DOHH2 (cell line): ENCODE measurements at regions not wholly inside any gene's neighbourhood (a gene's known extent, or its start where the extent isn't known, plus 50 kb on each side); places are given as distances from the start of the nearest gene placed in this dataset.

Experiments
- H3F3A ChIP-seq: fragments of 200-600 bp; sonication (generic), shearing (Covaris generic); 2 replicates; pipeline ENCODE4 v1.6.0; 2016; ENCODE audit warnings: antibody characterized with exemption, mild to moderate bottlenecking; ENCODE audit not compliant: control insufficient read depth, insufficient read depth
- H3K27ac ChIP-seq: fragments of 200-600 bp; sonication (generic); 2 replicates; pipeline ENCODE4 v1.5.1; 2014; ENCODE audit warnings: low read depth, mild to moderate bottlenecking, low read length, moderate library complexity
- H3K27me3 ChIP-seq: fragments of 200-600 bp; sonication (generic); 2 replicates; pipeline ENCODE4 v1.6.1; 2014; ENCODE audit warnings: mild to moderate bottlenecking, low read length, mixed read lengths; ENCODE audit not compliant: control insufficient read depth
- H3K36me3 ChIP-seq: fragments of 200-600 bp; sonication (generic); 2 replicates; pipeline ENCODE4 v1.6.1; 2014; ENCODE audit warnings: mild to moderate bottlenecking, low read length, moderate library complexity, mixed read lengths; ENCODE audit not compliant: control insufficient read depth
- H3K4me1 ChIP-seq: fragments of 200-600 bp; sonication (generic); 2 replicates; pipeline ENCODE4 v1.6.1; 2014; ENCODE audit warnings: mild to moderate bottlenecking, low read length, mixed read lengths; ENCODE audit not compliant: control insufficient read depth
- H3K4me2 ChIP-seq: fragments of 200-600 bp; sonication (generic); 2 replicates; pipeline ENCODE4 v1.6.0; 2014; ENCODE audit warnings: mild to moderate bottlenecking, low read length, moderate library complexity
- H3K4me3 ChIP-seq: fragments of 200-600 bp; sonication (generic); 2 replicates; pipeline ENCODE4 v1.5.1; 2014; ENCODE audit warnings: mild to moderate bottlenecking, low read length, mixed read lengths
- H3K79me2 ChIP-seq: fragments of 200-600 bp; sonication (generic); 2 replicates; pipeline ENCODE4 v1.6.1; 2014; ENCODE audit warnings: mild to moderate bottlenecking, low read length, mixed read lengths; ENCODE audit not compliant: control insufficient read depth
- H3K9me2 ChIP-seq: fragments of 200-600 bp; sonication (generic); replicated peaks from 2 replicates; pipeline ENCODE4 v1.6.1; 2014; ENCODE audit warnings: mild to moderate bottlenecking, low read length, mixed read lengths; ENCODE audit not compliant: control insufficient read depth
- H3K9me3 ChIP-seq: fragments of 200-600 bp; sonication (generic); 2 replicates; pipeline ENCODE4 v1.6.1; 2014; ENCODE audit warnings: antibody characterized with exemption, low read length, mixed read lengths; ENCODE audit not compliant: control insufficient read depth, insufficient read depth
- H4K20me1 ChIP-seq: fragments of 200-600 bp; sonication (generic); 2 replicates; pipeline ENCODE4 v1.6.0; 2014; ENCODE audit warnings: low read depth, mild to moderate bottlenecking, antibody characterized with exemption, low read length, moderate library complexity; ENCODE audit not compliant: control insufficient read depth, insufficient read depth
- CTCF ChIP-seq: fragments of 200-600 bp; sonication (generic); IDR thresholded peaks from one replicate; pipeline ENCODE4 v1.5.1; 2014; ENCODE audit warnings: antibody characterized with exemption, mild to moderate bottlenecking, low read depth, low read length; ENCODE audit not compliant: poor library complexity, severe bottlenecking
- EZH2phosphoT487 ChIP-seq: fragments of 200-600 bp; sonication (generic); IDR thresholded peaks from 2 replicates; pipeline ENCODE4 v1.6.1; 2017; ENCODE audit warnings: borderline replicate concordance, mild to moderate bottlenecking, antibody characterized with exemption, low read length, moderate library complexity, mixed read lengths

- no peaks in the 10 kb centered on the region for H3K4me1 ChIP-seq
- H3K27me3 ChIP-seq: peaks cover 10% of the 10 kb centered on the region; the same call in 1 of the 2 replicates
- H3K9me2 ChIP-seq: no peaks in the 10 kb centered on the region
- TF ChIP-seq CTCF: no peak
- TF ChIP-seq EZH2phosphoT487: no peak
- H3K4me3 ChIP-seq: no peak overlapping the region
- H3K79me2 ChIP-seq: no peaks in the 10 kb centered on the region
- H3K9me3 ChIP-seq: no peaks in the 10 kb centered on the region
- no peak overlapping the region for H3K4me2 ChIP-seq
- H3F3A ChIP-seq: no peaks in the 10 kb centered on the region
- no peaks in the 10 kb centered on the region for H3K36me3 ChIP-seq
- H3K27ac ChIP-seq: no peak overlapping the region
- H4K20me1 ChIP-seq: no peaks in the 10 kb centered on the region
These were observed 439.5 kb upstream of the NFE2L3 start for GRCh38 chr7:25712500-25712899.

DNA sequence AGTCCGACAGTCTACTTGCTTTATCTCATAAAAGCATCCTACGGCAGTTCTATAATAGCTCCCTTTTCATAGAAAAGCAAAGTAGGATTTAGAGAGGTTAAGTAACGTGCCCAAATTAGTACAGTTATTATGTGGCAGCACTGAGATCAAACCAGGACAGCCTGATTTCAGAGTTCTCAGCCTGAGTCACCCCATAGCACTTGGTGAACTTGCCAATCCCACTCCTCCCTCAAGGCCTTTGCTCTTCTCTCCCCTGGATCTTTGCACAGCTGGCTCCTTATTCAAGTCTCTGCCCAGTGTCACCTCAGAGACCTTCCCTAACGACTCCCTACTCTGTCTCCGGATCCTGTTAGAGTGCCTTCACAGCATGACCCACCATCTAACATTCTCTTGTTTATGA, 438.0 kb upstream of the NFE2L3 start:
- H4K20me1 ChIP-seq: no peaks in the 10 kb centered on the region
- H3K9me3 ChIP-seq: no peaks in the 10 kb centered on the region
- no peaks in the 10 kb centered on the region for H3F3A ChIP-seq
- no peaks in the 10 kb centered on the region for H3K79me2 ChIP-seq
- H3K4me3 ChIP-seq: no peak overlapping the region
- no peaks in the 10 kb centered on the region for H3K9me2 ChIP-seq
- H3K4me1 ChIP-seq: no peaks in the 10 kb centered on the region
- peaks cover 10% of the 10 kb centered on the region; the same call in 1 of the 2 replicates for H3K27me3 ChIP-seq
- no peaks in the 10 kb centered on the region for H3K36me3 ChIP-seq
- TF ChIP-seq CTCF: no peak
- no peak for TF ChIP-seq EZH2phosphoT487
- H3K4me2 ChIP-seq: no peak overlapping the region
- no peak overlapping the region for H3K27ac ChIP-seq

GRCh38 chr7:25716421-25716820, 435.6 kb upstream of the NFE2L3 start:
- H3K27ac ChIP-seq: no peak overlapping the region
- no peaks in the 10 kb centered on the region for H3K79me2 ChIP-seq
- H3K4me1 ChIP-seq: no peaks in the 10 kb centered on the region
- no peaks in the 10 kb centered on the region for H3K9me2 ChIP-seq
- H4K20me1 ChIP-seq: no peaks in the 10 kb centered on the region
- H3K9me3 ChIP-seq: no peaks in the 10 kb centered on the region
- no peak overlapping the region for H3K4me2 ChIP-seq
- no peaks in the 10 kb centered on the region for H3F3A ChIP-seq
- TF ChIP-seq CTCF (no peak), EZH2phosphoT487 (no peak)
- H3K36me3 ChIP-seq: no peaks in the 10 kb centered on the region
- H3K27me3 ChIP-seq: 0 out of 2 replicates have a peak, but pooled peaks cover 9% of the 10 kb centered on the region
- no peak overlapping the region for H3K4me3 ChIP-seq

DNA sequence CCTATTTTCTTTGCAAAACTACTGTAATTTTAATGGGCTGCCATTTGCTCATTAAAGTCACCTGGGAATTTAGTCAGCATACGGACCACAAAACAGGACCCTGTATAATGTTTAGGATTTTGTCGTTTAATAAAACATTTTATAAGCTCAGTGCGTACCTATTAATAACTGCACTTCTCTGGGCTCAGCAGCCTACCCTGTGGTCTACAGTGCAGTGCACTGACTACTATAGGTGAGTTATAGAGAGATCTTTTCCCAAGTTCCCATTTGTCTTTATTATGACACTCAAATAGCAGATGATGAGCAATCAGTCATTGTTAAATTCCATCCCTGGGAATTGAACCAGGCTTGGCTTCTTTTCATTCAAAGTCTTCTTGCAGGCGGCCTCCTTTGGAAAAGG, 433.4 kb upstream of the NFE2L3 start:
- no peak overlapping the region for H3K4me2 ChIP-seq
- no peak overlapping the region for H3K4me3 ChIP-seq
- H3K79me2 ChIP-seq: no peaks in the 10 kb centered on the region
- no peaks in the 10 kb centered on the region for H4K20me1 ChIP-seq
- TF ChIP-seq CTCF (no peak), EZH2phosphoT487 (no peak)
- H3K27ac ChIP-seq: no peak overlapping the region
- no peaks in the 10 kb centered on the region for H3K9me2 ChIP-seq
- no peaks in the 10 kb centered on the region for H3F3A ChIP-seq
- H3K27me3 ChIP-seq: 0 out of 2 replicates have a peak, but pooled peaks cover 8% of the 10 kb centered on the region
- no peaks in the 10 kb centered on the region for H3K9me3 ChIP-seq
- H3K4me1 ChIP-seq: no peaks in the 10 kb centered on the region
- H3K36me3 ChIP-seq: no peaks in the 10 kb centered on the region
